ENCODE measurements at regions not wholly inside any gene's neighbourhood (a gene's known extent, or its start where the extent isn't known, plus 50 kb on each side); places are given as distances from the start of the nearest gene placed in this dataset.
"Not testable (repeated sequence)": the region's sequence is repeated elsewhere in the genome, so short reads cannot be mapped to it uniquely, and the experiment has no call there.

GRCh38 chr4:117596917-117597480 lies 437.3 kb upstream of the NDST3 start:
- no peaks in the 10 kb centered on the region for H3K27me3 ChIP-seq (ENCODE audit: control insufficient read depth in 1 of 2, insufficient read depth in 1 of 2, low read length in 2 of 2)
- H2BK15ac ChIP-seq (ENCODE audit: low read depth, poor library complexity, severe bottlenecking) = no peak overlapping the region
- no peak overlapping the region for H3K27ac ChIP-seq (ENCODE audit: low read length, poor library complexity, severe bottlenecking)
- no peaks in the 10 kb centered on the region for H3K36me3 ChIP-seq (ENCODE audit: control insufficient read depth in 1 of 2, insufficient read depth in 2 of 2, low read depth in 1 of 2, low read length in 2 of 2)
- H3K9ac ChIP-seq (ENCODE audit: low read length) = no peak overlapping the region
- no peak overlapping the region for H2BK120ac ChIP-seq (ENCODE audit: low read depth, low read length)
- no peak overlapping the region for H2BK5ac ChIP-seq (ENCODE audit: low read depth, low read length, poor library complexity, severe bottlenecking)
- H2BK12ac ChIP-seq (ENCODE audit: low read length in 2 of 2) = no peak overlapping the region
- H3K23ac ChIP-seq (ENCODE audit: low read length in 2 of 2) = no peak overlapping the region
- H3K79me1 ChIP-seq (replicated peaks; ENCODE audit: low read length, poor library complexity, severe bottlenecking) = no peaks in the 10 kb centered on the region
- H3K14ac ChIP-seq (ENCODE audit: low read length in 2 of 2) = no peak overlapping the region
- no peak for DNase-seq
- no peak overlapping the region for H4K91ac ChIP-seq (ENCODE audit: low read length)
- H3K4me2 ChIP-seq (ENCODE audit: low read length, poor library complexity, severe bottlenecking) = no peak overlapping the region
- no peak overlapping the region for H3K18ac ChIP-seq (ENCODE audit: low read depth in 1 of 2, low read length in 2 of 2)
- H3K4me3 ChIP-seq (ENCODE audit: insufficient read depth in 1 of 2, low read depth in 1 of 2, low read length in 2 of 2) = no peak overlapping the region
- no peak overlapping the region for H2AK5ac ChIP-seq (ENCODE audit: low read length, severe bottlenecking)
- WGBS = 98% methylated on average over 3 of the region's 7 CpGs
- no peaks in the 10 kb centered on the region for H3K4me1 ChIP-seq (ENCODE audit: control insufficient read depth, insufficient read depth, low read depth, low read length)
- H3K9me3 ChIP-seq (ENCODE audit: control insufficient read depth, low read length) = peaks cover 5% of the 10 kb centered on the region
- H4K8ac ChIP-seq (ENCODE audit: low read length) = no peak overlapping the region
- no peak overlapping the region for H2AFZ ChIP-seq (ENCODE audit: low read depth, low read length)
- no peak overlapping the region for H3K4ac ChIP-seq (ENCODE audit: low read depth in 1 of 2, low read length in 2 of 2)

DNA sequence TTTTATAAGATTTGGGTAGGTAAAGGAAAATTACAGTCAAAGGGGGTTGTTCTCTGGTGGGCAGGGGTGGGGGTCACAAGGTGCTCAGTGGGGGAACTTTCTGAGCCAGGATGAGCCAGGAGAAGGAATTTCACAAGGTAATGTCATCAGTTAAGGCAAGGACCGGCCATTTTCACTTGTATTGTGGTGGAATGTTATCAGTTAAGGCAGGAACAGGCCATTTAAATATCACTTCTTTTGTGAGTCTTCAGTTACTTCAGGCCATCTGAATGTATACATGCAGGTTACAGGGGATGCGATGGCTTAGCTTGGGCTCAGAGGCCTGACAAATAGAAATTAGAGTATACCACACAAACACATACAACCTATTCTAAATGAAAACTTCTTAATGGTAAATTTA lies 434.9 kb upstream of the NDST3 start:
- not testable (repeated sequence) for H3K36me3 ChIP-seq (ENCODE audit: control insufficient read depth in 1 of 2, insufficient read depth in 2 of 2, low read depth in 1 of 2, low read length in 2 of 2); H3K27ac ChIP-seq (ENCODE audit: low read length, poor library complexity, severe bottlenecking); H2AK5ac ChIP-seq (ENCODE audit: low read length, severe bottlenecking); H3K4me1 ChIP-seq (ENCODE audit: control insufficient read depth, insufficient read depth, low read depth, low read length); H3K18ac ChIP-seq (ENCODE audit: low read depth in 1 of 2, low read length in 2 of 2); H2BK12ac ChIP-seq (ENCODE audit: low read length in 2 of 2); H3K23ac ChIP-seq (ENCODE audit: low read length in 2 of 2); H2BK15ac ChIP-seq (ENCODE audit: low read depth, poor library complexity, severe bottlenecking); H3K14ac ChIP-seq (ENCODE audit: low read length in 2 of 2); DNase-seq; H3K4ac ChIP-seq (ENCODE audit: low read depth in 1 of 2, low read length in 2 of 2); H4K91ac ChIP-seq (ENCODE audit: low read length); H3K79me1 ChIP-seq (replicated peaks; ENCODE audit: low read length, poor library complexity, severe bottlenecking); H3K4me2 ChIP-seq (ENCODE audit: low read length, poor library complexity, severe bottlenecking); H2BK120ac ChIP-seq (ENCODE audit: low read depth, low read length); H3K27me3 ChIP-seq (ENCODE audit: control insufficient read depth in 1 of 2, insufficient read depth in 1 of 2, low read length in 2 of 2); H3K9ac ChIP-seq (ENCODE audit: low read length); H4K8ac ChIP-seq (ENCODE audit: low read length); H3K9me3 ChIP-seq (ENCODE audit: control insufficient read depth, low read length); H3K4me3 ChIP-seq (ENCODE audit: insufficient read depth in 1 of 2, low read depth in 1 of 2, low read length in 2 of 2); H2AFZ ChIP-seq (ENCODE audit: low read depth, low read length); H2BK5ac ChIP-seq (ENCODE audit: low read depth, low read length, poor library complexity, severe bottlenecking)
- 40% methylated on average over 1 of the region's 2 CpGs for WGBS

DNA sequence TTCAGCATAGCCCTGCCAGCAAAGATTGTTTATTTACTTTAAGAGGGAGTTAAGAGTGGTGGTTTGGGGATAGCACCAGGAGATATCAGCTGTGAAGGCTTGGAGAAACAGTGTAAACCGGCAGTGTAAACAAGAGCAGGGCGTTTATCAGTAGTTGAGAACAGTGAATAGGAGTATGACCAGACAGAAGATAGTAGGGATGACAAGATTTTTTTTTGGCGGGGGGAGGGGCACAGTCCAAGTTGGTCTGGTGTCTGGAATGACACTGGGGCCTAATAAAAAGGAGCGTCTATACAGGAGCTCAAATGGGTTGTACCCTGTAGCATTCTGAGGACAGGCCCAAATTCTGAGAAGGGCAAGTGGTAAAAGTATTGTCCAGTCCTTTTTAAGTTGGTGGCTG lies 433.4 kb upstream of the NDST3 start:
- not testable (repeated sequence) for H2BK120ac ChIP-seq (ENCODE audit: low read depth, low read length); H2AK5ac ChIP-seq (ENCODE audit: low read length, severe bottlenecking); H3K23ac ChIP-seq (ENCODE audit: low read length in 2 of 2); H3K27me3 ChIP-seq (ENCODE audit: control insufficient read depth in 1 of 2, insufficient read depth in 1 of 2, low read length in 2 of 2); H2BK15ac ChIP-seq (ENCODE audit: low read depth, poor library complexity, severe bottlenecking); H3K79me1 ChIP-seq (replicated peaks; ENCODE audit: low read length, poor library complexity, severe bottlenecking); H3K4me1 ChIP-seq (ENCODE audit: control insufficient read depth, insufficient read depth, low read depth, low read length); H3K36me3 ChIP-seq (ENCODE audit: control insufficient read depth in 1 of 2, insufficient read depth in 2 of 2, low read depth in 1 of 2, low read length in 2 of 2); H2AFZ ChIP-seq (ENCODE audit: low read depth, low read length); H2BK12ac ChIP-seq (ENCODE audit: low read length in 2 of 2); DNase-seq; H3K4me2 ChIP-seq (ENCODE audit: low read length, poor library complexity, severe bottlenecking); H3K14ac ChIP-seq (ENCODE audit: low read length in 2 of 2); H2BK5ac ChIP-seq (ENCODE audit: low read depth, low read length, poor library complexity, severe bottlenecking); H4K91ac ChIP-seq (ENCODE audit: low read length); H3K9ac ChIP-seq (ENCODE audit: low read length); H3K18ac ChIP-seq (ENCODE audit: low read depth in 1 of 2, low read length in 2 of 2); H3K9me3 ChIP-seq (ENCODE audit: control insufficient read depth, low read length); H3K27ac ChIP-seq (ENCODE audit: low read length, poor library complexity, severe bottlenecking); H3K4ac ChIP-seq (ENCODE audit: low read depth in 1 of 2, low read length in 2 of 2); H3K4me3 ChIP-seq (ENCODE audit: insufficient read depth in 1 of 2, low read depth in 1 of 2, low read length in 2 of 2); H4K8ac ChIP-seq (ENCODE audit: low read length)
- WGBS = 24% methylated on average over 4 of the region's 4 CpGs

DNA sequence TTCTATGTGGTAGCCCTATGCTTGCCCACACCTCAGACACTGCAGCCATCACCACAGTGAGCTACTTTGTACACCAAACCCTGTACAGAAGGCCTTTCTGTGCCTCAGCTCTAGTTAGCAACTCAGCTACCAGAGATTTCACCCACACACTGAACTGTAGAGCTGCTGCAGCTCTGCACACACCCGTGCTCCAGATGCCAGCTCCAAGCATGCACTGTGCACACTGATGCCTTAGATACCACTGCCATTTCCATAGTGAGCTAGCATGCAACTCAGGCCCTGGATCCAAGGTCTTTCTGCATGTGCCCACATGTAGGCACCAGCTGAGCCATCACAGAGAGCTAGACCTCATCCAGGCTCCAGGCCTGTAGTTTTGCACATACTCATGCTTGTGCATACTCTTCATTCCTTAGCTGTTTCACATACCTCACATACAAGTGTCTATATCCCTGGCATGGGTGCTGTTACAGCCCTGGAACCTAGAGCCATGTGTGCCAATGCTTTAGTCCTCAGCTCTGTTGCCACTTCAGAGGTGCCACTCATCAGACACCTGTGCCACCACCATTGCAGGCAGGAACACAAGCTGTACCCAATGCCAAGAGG lies 423.5 kb upstream of the NDST3 start:
- Histone ChIP-seq H3K14ac (ENCODE audit: low read length in 2 of 2) (no peak overlapping the region), H3K79me1 (replicated peaks; ENCODE audit: low read length, poor library complexity, severe bottlenecking) (no peaks in the 10 kb centered on the region), H3K4me2 (ENCODE audit: low read length, poor library complexity, severe bottlenecking) (no peak overlapping the region), H3K9ac (ENCODE audit: low read length) (no peak overlapping the region), H4K8ac (ENCODE audit: low read length) (no peak overlapping the region), H2BK5ac (ENCODE audit: low read depth, low read length, poor library complexity, severe bottlenecking) (no peak overlapping the region), H3K23ac (ENCODE audit: low read length in 2 of 2) (no peak overlapping the region), H3K9me3 (ENCODE audit: control insufficient read depth, low read length) (peaks cover 32% of the 10 kb centered on the region), H3K27ac (ENCODE audit: low read length, poor library complexity, severe bottlenecking) (no peak overlapping the region), H2BK120ac (ENCODE audit: low read depth, low read length) (no peak overlapping the region), H2BK12ac (ENCODE audit: low read length in 2 of 2) (no peak overlapping the region), H3K4ac (ENCODE audit: low read depth in 1 of 2, low read length in 2 of 2) (no peak overlapping the region), H3K36me3 (ENCODE audit: control insufficient read depth in 1 of 2, insufficient read depth in 2 of 2, low read depth in 1 of 2, low read length in 2 of 2) (no peaks in the 10 kb centered on the region), H2BK15ac (ENCODE audit: low read depth, poor library complexity, severe bottlenecking) (no peak overlapping the region), H3K27me3 (ENCODE audit: control insufficient read depth in 1 of 2, insufficient read depth in 1 of 2, low read length in 2 of 2) (no peaks in the 10 kb centered on the region), H3K18ac (ENCODE audit: low read depth in 1 of 2, low read length in 2 of 2) (no peak overlapping the region), H2AFZ (ENCODE audit: low read depth, low read length) (no peak overlapping the region), H4K91ac (ENCODE audit: low read length) (peak overlapping the region; percentile 9), H2AK5ac (ENCODE audit: low read length, severe bottlenecking) (no peak overlapping the region), H3K4me3 (ENCODE audit: insufficient read depth in 1 of 2, low read depth in 1 of 2, low read length in 2 of 2) (peak overlapping the region in 1 of 2 experiments; percentile 14), H3K4me1 (ENCODE audit: control insufficient read depth, insufficient read depth, low read depth, low read length) (peaks cover 3% of the 10 kb centered on the region)
- DNase-seq = no peak
- 90% methylated on average over 1 of the region's 1 CpG for WGBS
